RWPE1 (cell line): ENCODE measurements at regions not wholly inside any gene's neighbourhood (a gene's known extent, or its start where the extent isn't known, plus 50 kb on each side); places are given as distances from the start of the nearest gene placed in this dataset.

Experiments
- CTCF ChIA-PET: fragments of 350-600 bp; sonication (Branson Sonifier 250); formaldehyde crosslinking; extraction: SDS; loops from one replicate; lab custom pipeline; 2021; lab: Yijun Ruan, JAX
- POLR2A ChIA-PET: fragments of 400-600 bp; formaldehyde crosslinking; extraction: SDS; loops from one replicate; lab custom pipeline; 2020; ENCODE audit warnings: antibody characterized with exemption; ENCODE audit not compliant: low non-redundant PET; lab: Yijun Ruan, JAX
- DNase-seq: peaks from one replicate; pipeline ENCODE4 v3.0.0; 2012; ENCODE audit warnings: low spot score
- H3K27ac ChIP-seq: fragments of 450-650 bp; 2 replicates; pipeline ENCODE4 v1.5.1; 2017
- CTCF ChIP-seq: fragments of 450-650 bp; conservative IDR thresholded peaks from 2 replicates; pipeline ENCODE4 v1.5.1; 2017; ENCODE audit warnings: low read depth, mild to moderate bottlenecking

- no peak overlapping the region for H3K27ac ChIP-seq
- POLR2A ChIA-PET, result no interaction called here
- CTCF ChIA-PET, result interaction anchor here (0.6 to 0.7 kb wide), 2 partner anchors 1317 to 1526 kb away, joined by 3 to 10 read pairs; no protein-coding TSS in a partner anchor
- TF ChIP-seq CTCF, result no peak
- no peak for DNase-seq
These were observed 1025.3 kb upstream of the FANCL start for GRCh38 chr2:59266453-59266852.

- CTCF ChIA-PET, result interaction anchor here (0.6 kb wide), 1 partner anchor 91 kb away, joined by 3 read pairs; no protein-coding TSS in a partner anchor
- POLR2A ChIA-PET, result no interaction called here
- H3K27ac ChIP-seq, result no peak overlapping the region
- no peak for TF ChIP-seq CTCF
- no peak for DNase-seq
These were observed 1018.8 kb upstream of the FANCL start for GRCh38 chr2:59259913-59260312.

GRCh38 chr2:59256290-59256689, 1015.2 kb upstream of the FANCL start:
- POLR2A ChIA-PET, result no interaction called here
- no peak for DNase-seq
- CTCF ChIA-PET, result no interaction called here
- no peak for TF ChIP-seq CTCF
- H3K27ac ChIP-seq, result no peak overlapping the region

GRCh38 chr2:59254279-59254678, 1013.2 kb upstream of the FANCL start:
- no peak overlapping the region for H3K27ac ChIP-seq
- DNase-seq, result no peak
- ChIA-PET CTCF (no interaction called here), POLR2A (no interaction called here)
- no peak for TF ChIP-seq CTCF

- no peak for DNase-seq
- no peak for TF ChIP-seq CTCF
- ChIA-PET POLR2A (no interaction called here), CTCF (interaction anchor here (0.6 kb wide), 1 partner anchor 378 kb away, joined by 3 read pairs; no protein-coding TSS in a partner anchor)
- H3K27ac ChIP-seq, result no peak overlapping the region
These were observed 1009.2 kb upstream of the FANCL start for GRCh38 chr2:59250307-59250677.

GRCh38 chr2:59249441-59250306, 1008.5 kb upstream of the FANCL start:
- no peak for DNase-seq
- TF ChIP-seq CTCF, result no peak
- CTCF ChIA-PET, result interaction anchor here (0.6 kb wide), 2 partner anchors 378 to 1248 kb away, joined by 3 read pairs; no protein-coding TSS in a partner anchor
- POLR2A ChIA-PET, result no interaction called here
- H3K27ac ChIP-seq, result no peak overlapping the region
